Renal cortex interstitium (tissue), 11 donors: ENCODE measurements at regions not wholly inside any gene's neighbourhood (a gene's known extent, or its start where the extent isn't known, plus 50 kb on each side); places are given as distances from the start of the nearest gene placed in this dataset.
A peak's percentile ranks its signal among the peaks of the same experiment; 100 is the strongest.

ENCODE experiments used
- DNase-seq, 11 donors: peaks; one replicate each; pipeline ENCODE4 v3.0.0-alpha.2; 2013; ENCODE audit warnings: low read depth in 9 of 11, low spot score in 4 of 11; ENCODE audit errors: extremely low read depth in 1 of 11

DNA sequence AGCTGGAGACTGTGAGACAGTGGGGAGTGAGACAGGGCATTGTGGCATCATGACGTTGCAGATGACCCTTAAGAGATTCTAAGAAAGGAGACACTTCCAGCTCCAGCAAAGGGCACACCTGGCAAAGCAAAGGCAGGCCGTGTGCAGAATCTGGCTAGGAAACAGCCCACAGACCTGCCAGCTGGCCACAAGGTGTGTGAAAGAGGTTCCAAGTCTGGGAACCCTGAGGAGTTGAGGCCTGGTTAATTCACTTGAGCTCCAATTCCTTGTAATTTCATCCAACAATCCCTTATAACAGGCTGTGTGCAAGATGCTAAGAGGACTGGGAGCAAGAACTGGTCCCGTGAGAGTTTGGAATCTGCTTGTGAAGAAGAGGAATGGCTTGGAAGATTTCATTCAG lies 72.8 kb upstream of the FAM9A start:
- no peak for DNase-seq

DNA sequence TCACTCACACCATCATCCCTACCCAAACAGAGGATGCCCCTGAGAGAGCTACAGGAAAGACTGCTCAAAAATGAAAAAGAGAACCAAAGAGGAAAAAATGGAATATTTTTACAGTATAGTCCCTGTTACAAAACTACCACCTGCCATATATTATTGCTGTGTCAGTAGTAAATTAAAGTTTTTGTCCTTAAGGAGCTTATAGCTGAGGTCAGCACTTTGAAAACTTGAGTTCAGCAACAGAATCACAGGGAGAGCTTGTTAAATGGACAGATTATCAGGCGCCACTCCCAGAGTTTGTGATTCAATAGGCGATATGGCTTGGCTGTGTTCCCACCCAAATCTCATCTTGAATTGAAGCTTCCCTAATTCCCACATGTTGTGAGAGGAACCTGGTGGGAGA lies 71.9 kb upstream of the FAM9A start:
- no peak for DNase-seq

GRCh38 chrX:8870411-8870810 lies 69.2 kb upstream of the FAM9A start:
- no peak for DNase-seq

DNA sequence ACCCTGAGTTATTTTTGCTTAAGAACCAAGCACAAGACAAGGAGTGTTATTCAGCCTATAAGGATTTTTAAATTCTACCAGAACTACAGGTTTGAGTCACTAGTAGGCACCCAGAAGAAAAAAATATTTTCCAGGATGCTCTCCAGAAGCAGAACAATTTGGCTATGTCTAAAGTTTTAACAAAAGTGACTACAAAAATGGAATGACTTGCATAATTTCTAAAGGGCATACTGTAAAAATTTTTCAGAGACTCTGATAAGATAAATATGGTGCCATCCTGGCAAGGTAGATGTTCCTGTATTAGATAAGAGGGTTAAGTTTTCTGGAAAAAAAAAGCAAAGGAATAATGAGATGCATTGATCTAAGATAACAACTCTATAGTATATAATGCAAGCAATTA lies 68.6 kb upstream of the FAM9A start:
- no peak for DNase-seq

DNA sequence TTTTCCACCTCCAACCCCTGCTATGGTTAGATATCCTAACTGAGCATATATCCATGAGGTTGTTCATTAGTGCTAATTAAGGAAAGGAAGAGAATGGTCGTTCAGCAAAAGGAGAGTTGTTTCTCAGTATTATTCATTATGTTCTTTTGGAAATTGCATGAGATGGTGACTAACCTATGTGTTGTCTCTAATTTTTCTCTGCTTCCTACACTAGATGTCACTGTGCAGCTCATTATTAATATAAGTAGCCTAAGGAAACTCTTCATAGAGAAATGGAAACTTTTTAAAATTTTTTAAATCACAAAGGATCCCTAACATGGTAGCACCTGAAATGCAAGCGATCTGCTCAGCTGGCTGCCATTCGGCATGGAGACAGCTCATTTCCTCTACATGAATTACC lies 67.7 kb upstream of the FAM9A start:
- no peak for DNase-seq

- DNase-seq = no peak
These were observed 67.0 kb upstream of the FAM9A start for GRCh38 chrX:8868070-8868773.

GRCh38 chrX:8867406-8867805 lies 66.2 kb upstream of the FAM9A start:
- no peak for DNase-seq

GRCh38 chrX:8864161-8864560 lies 63.0 kb upstream of the FAM9A start:
- DNase-seq = peak in 1 of 11 donors; percentile 7

- DNase-seq = no peak
These were observed 60.7 kb upstream of the FAM9A start for GRCh38 chrX:8861908-8862307.

DNA sequence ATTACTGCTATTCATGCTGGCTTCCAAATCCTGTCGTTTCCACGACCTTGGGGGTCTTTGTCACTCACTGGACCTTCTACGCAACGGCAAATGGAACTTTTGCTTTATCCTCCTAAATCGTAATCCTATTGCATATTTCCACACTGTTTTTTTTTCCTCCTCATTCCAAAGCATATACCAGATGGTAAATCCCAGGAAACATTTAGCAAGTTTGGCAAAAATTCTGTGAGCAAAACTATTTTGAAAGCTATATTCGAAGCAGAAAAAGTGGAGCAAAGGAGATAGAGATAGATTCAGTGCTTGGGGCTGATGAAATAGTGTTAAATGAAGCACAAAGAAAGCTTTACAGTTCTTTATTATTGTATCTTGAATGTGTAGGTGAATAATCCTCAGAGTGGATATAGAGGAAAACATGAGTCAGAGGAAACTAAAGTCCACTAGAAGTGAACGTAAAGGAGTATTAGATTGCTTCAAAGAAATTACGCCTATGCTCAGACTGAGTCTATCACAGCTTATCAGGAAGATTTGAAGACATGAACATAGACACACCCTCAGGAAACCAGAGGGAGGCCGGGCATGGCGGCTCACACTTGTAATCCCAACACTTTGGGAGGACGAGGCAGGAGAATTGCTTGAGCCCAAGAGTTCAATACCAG lies 50.2 kb upstream of the FAM9A start:
- no peak for DNase-seq
